ENCODE measurements at regions not wholly inside any gene's neighbourhood (a gene's known extent, or its start where the extent isn't known, plus 50 kb on each side); places are given as distances from the start of the nearest gene placed in this dataset.
"Not testable (repeated sequence)": the region's sequence is repeated elsewhere in the genome, so short reads cannot be mapped to it uniquely, and the experiment has no call there.

DNA sequence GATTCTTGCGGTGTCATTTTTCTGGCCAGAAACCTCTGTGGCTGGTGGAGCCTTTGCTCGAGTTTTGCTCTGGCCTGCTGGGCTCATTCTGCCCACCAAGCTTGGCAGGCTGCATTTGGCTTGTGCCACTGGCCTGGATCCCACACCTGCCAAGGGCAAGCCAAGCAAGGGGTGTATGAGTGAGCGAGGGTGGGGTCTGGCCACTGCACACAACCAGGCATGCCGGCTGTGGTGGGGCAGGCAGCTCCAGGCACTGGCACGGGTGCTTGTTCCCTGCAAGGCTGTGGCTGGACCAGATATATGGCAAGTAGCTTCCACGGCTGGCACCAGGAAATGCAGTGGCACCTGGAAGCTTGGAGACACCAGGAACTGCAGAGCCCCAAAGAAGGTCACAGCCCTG lies 68.6 kb upstream of the PPP3CA start:
- DNase-seq, result no peak

DNA sequence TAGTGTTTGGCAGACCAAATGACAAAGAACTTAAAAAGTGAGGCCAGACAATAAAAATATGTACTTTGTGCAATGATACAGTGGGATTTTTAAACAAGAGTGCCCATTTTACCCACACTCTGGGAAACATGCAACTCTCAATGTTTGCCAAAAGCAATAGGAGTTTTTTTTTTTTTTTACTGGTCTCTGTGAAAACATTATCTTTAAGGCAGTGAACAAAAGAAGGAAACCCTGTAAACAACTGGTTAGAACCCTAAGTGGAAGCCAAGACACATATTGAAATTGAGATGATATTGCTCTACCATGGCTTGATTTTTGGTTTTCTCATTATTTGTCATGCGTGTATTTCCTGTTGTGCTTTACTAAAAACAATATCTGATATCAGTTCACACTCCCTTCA lies 67.2 kb upstream of the PPP3CA start:
- no peak for DNase-seq

DNA sequence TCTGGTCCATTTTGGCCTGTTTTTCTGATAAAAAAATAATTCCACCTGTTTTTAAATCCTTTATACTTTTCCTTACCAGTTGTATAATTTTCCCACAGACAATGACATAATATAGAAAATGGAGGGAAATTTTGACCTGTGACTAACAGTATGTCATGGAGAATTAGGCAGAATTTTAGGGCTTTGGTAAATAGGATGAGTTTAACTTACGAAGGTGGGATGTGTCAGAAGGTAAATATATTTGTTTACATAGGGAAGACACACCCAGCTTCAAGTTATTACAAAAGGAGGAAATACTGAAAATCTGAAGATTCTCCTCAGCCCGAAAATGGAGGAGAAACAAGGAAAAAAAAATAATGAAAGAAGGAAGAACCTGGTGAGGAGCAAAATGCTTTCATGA lies 64.6 kb upstream of the PPP3CA start:
- DNase-seq, result no peak

DNA sequence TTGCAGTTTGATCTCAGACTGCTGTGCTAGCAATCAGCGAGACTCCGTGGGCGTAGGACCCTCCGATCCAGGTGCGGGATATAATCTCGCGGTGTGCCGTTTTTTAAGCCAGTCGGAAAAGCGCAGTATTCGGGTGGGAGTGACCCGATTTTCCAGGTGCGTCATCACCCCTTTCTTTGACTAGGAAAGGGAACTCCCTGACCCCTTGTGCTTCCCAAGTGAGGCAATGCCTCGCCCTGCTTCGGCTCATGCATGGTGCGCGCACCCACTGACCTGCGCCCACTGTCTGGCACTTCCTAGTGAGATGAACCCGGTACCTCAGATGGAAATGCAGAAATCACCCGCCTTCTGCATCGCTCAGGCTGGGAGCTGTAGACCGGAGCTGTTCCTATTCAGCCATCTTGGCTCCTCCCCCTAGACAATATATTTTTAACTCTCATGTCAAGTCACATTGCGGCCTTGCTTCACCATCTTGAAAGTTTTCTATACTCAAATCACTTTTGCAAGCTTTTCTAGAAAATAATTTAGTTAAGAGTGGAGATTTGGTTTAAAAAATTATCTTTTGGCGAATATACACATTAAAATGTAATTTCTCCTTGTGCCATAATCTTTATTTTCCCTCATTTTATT lies 64.1 kb upstream of the PPP3CA start:
- DNase-seq, result not testable (repeated sequence)

DNA sequence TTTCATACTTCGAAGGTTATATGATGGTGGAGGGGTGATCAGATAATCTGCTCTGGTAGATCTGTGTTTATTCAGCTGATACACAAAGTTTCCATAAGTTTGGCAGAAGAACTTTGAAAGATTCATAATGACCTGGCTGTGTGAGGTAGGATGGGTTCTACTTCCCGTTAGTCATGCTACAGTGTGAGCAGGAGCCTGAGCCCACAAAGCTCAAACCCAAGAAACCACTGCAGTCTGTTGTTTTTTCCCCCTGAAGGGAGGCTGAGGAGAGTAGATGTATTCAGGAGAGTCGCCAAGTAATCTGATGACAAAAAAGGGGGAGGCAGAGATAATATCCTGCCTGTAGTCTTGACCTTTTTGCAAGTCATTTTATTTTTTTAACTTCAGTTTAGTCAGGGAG lies 52.8 kb upstream of the PPP3CA start:
- DNase-seq, result no peak

DNA sequence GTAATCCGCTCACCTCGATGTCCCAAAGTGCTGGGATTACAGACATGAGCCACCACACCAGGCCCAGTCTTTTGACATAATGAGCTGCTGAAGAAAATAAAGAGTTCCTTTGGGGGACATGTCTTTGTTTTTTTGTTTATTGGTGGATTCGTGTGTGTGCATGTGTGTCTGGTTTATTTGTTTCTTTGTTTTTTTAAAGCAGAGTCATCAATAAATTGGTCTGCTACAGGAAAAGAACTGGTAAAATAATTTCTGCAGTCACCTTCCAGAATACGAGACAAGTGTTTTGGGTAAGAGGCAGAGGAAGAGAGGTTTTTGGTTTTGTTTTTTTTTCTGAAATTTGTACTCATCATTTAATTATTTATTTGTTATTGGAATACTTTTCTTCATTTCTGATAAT lies 51.5 kb upstream of the PPP3CA start:
- no peak for DNase-seq

Measured in NCI-H510A treated with DMSO at 0.1 percent for 48 hours (cell line).